ENCODE measurements at regions not wholly inside any gene's neighbourhood (a gene's known extent, or its start where the extent isn't known, plus 50 kb on each side); places are given as distances from the start of the nearest gene placed in this dataset.

DNA sequence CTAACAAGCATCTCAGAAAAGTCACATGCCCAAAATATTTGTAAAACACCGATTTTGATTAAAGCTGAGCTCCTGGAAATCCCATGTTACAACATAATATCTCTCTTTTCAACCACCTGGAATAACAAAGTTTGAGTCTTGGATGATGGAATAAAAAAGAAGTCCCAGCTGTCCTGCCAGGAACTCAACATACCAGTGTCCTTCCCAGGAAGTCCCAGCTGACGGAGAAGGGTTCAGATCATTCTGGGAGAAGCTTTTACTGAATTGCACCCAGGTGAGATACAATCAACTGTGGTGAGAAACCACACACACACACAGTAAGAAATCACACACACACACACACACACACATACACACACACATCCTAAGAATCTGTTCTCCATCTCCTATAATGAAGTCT is 413.1 kb upstream of the PKDCC start:
- TF ChIP-seq POLR2A (IDR thresholded peaks at IDR 0.05; ENCODE audit: low read depth, low read length) (no peak), PAX5 (IDR thresholded peaks at IDR 0.05; ENCODE audit: insufficient read depth, low read length, severe bottlenecking) (no peak), POLR2AphosphoS5 (IDR thresholded peaks at IDR 0.05; ENCODE audit: low read depth, low read length) (no peak), TAF1 (IDR thresholded peaks at IDR 0.05; ENCODE audit: low read depth, low read length) (no peak), POU2F2 (IDR thresholded peaks at IDR 0.05; ENCODE audit: low read depth, low read length) (no peak), SPI1 (IDR thresholded peaks at IDR 0.05; ENCODE audit: low read depth, low read length) (no peak)
- DNase-seq (ENCODE audit: insufficient read length, low spot score), result no peak
- no peak for FAIRE-seq

DNA sequence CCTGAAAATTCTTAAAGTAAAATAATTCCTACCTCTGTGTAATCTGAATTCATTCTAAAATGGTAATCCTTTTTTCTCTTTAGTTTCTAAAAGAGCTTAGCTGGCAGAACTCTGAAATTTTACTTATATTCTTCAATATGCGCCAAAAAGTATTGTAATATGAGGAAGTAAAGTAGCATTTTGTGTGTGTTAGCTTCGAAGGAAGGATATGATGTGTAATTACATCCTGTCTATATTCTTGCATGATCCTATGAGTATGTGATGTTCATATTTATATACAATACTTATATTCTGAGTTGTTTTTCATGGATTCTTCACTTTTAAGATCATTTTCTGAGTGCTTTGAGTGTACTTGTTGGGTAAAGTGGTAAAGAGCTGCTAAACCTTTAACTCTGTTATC is 402.9 kb upstream of the PKDCC start:
- FAIRE-seq (no peak), DNase-seq (ENCODE audit: insufficient read length, low spot score) (no peak)
- no peak for TF ChIP-seq SPI1 (IDR thresholded peaks at IDR 0.05; ENCODE audit: low read depth, low read length)
- no peak for TF ChIP-seq POU2F2 (IDR thresholded peaks at IDR 0.05; ENCODE audit: low read depth, low read length)

DNA sequence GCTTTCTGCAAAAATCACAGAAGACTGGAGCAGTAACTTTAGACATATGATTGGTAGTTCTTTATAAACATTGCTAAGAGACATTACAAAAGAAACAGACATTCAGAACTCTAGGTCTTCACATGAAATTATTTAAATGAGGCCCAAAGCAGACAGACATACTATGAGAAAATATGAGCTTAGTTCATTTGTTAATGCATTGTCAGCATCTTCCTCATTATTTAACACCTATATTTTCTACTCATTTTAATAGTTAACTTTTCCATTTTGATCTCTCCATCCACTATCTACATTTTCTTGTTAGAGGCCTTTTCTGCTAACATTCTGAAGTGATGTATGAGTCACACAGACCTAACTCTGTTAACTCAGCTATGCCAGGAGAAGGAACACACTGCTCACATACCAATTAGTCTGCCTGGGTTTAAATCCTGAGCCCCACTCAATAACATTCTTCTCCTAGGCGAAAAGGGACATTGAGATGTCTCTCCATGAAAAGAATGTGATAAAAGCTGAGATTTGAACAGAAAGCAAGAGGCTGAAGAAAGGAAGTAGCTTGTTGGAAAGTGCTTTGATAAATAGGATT is 400.3 kb upstream of the PKDCC start:
- no peak for FAIRE-seq
- no peak for DNase-seq (ENCODE audit: insufficient read length, low spot score)

DNA sequence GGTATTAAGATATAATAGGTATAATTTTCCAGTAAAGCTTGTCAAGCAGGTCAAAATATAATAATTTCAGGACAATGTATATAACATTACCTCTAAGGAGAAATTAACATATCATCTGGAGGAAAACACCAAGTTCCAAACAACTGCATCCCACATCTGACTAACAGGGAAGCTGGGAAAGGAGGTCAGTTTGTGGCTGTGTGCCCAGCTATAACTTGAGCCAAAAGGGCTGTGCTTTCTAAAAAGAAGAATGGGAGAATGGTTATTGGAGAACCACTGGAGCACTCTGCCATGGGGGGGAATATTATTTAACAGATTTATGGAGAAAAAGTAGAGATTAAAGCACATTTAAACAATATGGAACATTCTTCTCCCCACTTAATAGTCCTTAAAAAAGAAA is 390.6 kb upstream of the PKDCC start:
- TF ChIP-seq PAX5 (IDR thresholded peaks at IDR 0.05; ENCODE audit: insufficient read depth, low read length, severe bottlenecking), result no peak
- no peak for TF ChIP-seq POU2F2 (IDR thresholded peaks at IDR 0.05; ENCODE audit: low read depth, low read length)
- TF ChIP-seq TAF1 (IDR thresholded peaks at IDR 0.05; ENCODE audit: low read depth, low read length), result no peak
- no peak for TF ChIP-seq POLR2AphosphoS5 (IDR thresholded peaks at IDR 0.05; ENCODE audit: low read depth, low read length)
- TF ChIP-seq POLR2A (IDR thresholded peaks at IDR 0.05; ENCODE audit: low read depth, low read length), result no peak
- no peak for TF ChIP-seq SPI1 (IDR thresholded peaks at IDR 0.05; ENCODE audit: low read depth, low read length)
- no peak for FAIRE-seq
- no peak for DNase-seq (ENCODE audit: insufficient read length, low spot score)

More for the DNA sequence above, 400.3 kb upstream of the PKDCC start:
- TF ChIP-seq PAX5 (IDR thresholded peaks at IDR 0.05; ENCODE audit: insufficient read depth, low read length, severe bottlenecking) (no peak), POLR2AphosphoS5 (IDR thresholded peaks at IDR 0.05; ENCODE audit: low read depth, low read length) (no peak), POU2F2 (IDR thresholded peaks at IDR 0.05; ENCODE audit: low read depth, low read length) (no peak), TAF1 (IDR thresholded peaks at IDR 0.05; ENCODE audit: low read depth, low read length) (no peak), POLR2A (IDR thresholded peaks at IDR 0.05; ENCODE audit: low read depth, low read length) (no peak), SPI1 (IDR thresholded peaks at IDR 0.05; ENCODE audit: low read depth, low read length) (no peak)

DNA sequence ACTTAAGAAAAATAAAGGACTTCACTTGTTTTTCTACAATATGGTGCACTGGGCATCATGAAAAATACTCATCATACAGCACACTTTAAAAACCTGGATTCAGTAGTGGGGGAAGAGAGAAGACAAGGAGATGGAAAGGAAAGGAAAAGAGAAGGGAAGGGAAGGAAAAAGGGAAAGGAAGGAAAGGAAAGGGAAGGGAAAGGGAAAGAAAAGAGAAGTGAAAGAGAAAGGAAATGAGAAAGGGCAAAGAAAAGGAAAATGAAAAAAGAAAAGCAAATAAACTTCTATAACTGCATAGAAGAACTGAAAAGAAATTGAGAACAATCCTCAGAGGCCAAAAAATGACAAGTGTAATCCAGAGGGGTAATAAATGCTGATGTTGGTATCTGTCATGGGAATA is 388.1 kb upstream of the PKDCC start:
- FAIRE-seq (no peak), DNase-seq (ENCODE audit: insufficient read length, low spot score) (no peak)
- TF ChIP-seq POU2F2 (IDR thresholded peaks at IDR 0.05; ENCODE audit: low read depth, low read length) (no peak), POLR2AphosphoS5 (IDR thresholded peaks at IDR 0.05; ENCODE audit: low read depth, low read length) (no peak)

DNA sequence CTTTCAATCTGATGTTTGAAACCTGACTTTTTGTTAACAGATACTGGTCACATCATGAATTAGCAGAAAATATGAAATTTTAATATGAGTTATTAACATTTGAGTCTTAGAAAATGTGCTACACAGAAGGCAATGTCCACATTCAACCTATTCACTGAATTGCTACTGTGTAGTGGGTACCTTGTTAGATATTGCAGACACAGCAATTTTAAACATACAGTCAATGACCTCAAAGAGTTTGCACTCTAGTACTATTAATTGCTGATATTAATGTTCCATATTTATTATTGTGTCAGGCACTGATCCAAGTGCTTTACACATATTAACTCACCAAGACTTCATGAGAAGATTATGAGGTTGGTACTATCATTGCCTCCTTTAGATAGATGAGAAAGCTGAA is 385.4 kb upstream of the PKDCC start:
- TF ChIP-seq SPI1 (IDR thresholded peaks at IDR 0.05; ENCODE audit: low read depth, low read length) (no peak), TAF1 (IDR thresholded peaks at IDR 0.05; ENCODE audit: low read depth, low read length) (no peak), PAX5 (IDR thresholded peaks at IDR 0.05; ENCODE audit: insufficient read depth, low read length, severe bottlenecking) (no peak), POLR2A (IDR thresholded peaks at IDR 0.05; ENCODE audit: low read depth, low read length) (no peak), POLR2AphosphoS5 (IDR thresholded peaks at IDR 0.05; ENCODE audit: low read depth, low read length) (no peak), POU2F2 (IDR thresholded peaks at IDR 0.05; ENCODE audit: low read depth, low read length) (no peak)
- no peak for FAIRE-seq
- DNase-seq (ENCODE audit: insufficient read length, low spot score), result no peak

DNA sequence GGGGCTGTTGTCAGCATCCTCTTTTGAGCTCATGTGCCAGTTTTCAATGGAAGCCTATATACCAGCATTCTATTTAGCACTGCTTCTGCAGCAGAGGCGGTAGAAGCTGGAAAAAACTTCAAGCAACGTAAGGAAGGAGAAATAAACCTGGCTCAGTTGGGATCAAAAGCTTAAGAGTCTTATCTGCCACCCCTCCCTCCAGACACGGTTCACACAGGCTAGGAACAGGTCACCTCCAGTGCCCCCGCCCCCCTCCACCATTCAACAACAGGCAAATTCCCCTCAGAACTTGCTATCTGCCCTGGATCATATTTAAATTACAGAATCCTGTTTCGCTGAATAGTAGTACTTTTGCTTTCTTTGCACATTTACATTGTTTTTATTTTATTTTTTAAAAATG is 384.8 kb upstream of the PKDCC start:
- no peak for DNase-seq (ENCODE audit: insufficient read length, low spot score)
- TF ChIP-seq POU2F2 (IDR thresholded peaks at IDR 0.05; ENCODE audit: low read depth, low read length), result no peak
- FAIRE-seq, result no peak

DNA sequence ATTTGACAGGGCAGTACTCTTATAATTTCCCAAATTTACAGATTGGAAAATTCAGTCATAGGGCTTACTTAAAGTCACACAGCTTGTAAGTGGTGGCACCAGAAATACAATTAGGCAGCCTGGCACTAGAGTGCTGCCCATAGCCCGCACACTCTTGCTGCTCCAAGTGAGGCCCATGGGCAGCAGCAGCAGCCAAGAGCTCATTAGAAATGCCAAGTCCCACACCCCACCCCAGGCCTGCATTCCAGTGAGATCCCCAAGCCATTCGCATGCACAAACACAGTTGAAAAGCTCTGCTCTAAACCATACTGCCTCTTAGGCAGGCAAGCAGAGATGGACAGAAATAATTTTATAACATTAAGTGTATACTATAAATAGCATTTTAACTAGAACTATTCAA is 379.3 kb upstream of the PKDCC start:
- TF ChIP-seq POLR2AphosphoS5 (IDR thresholded peaks at IDR 0.05; ENCODE audit: low read depth, low read length), result no peak
- TF ChIP-seq POU2F2 (IDR thresholded peaks at IDR 0.05; ENCODE audit: low read depth, low read length), result no peak
- TF ChIP-seq POLR2A (IDR thresholded peaks at IDR 0.05; ENCODE audit: low read depth, low read length), result no peak
- no peak for TF ChIP-seq TAF1 (IDR thresholded peaks at IDR 0.05; ENCODE audit: low read depth, low read length)
- no peak for TF ChIP-seq SPI1 (IDR thresholded peaks at IDR 0.05; ENCODE audit: low read depth, low read length)
- DNase-seq (ENCODE audit: insufficient read length, low spot score), result no peak
- FAIRE-seq, result no peak

DNA sequence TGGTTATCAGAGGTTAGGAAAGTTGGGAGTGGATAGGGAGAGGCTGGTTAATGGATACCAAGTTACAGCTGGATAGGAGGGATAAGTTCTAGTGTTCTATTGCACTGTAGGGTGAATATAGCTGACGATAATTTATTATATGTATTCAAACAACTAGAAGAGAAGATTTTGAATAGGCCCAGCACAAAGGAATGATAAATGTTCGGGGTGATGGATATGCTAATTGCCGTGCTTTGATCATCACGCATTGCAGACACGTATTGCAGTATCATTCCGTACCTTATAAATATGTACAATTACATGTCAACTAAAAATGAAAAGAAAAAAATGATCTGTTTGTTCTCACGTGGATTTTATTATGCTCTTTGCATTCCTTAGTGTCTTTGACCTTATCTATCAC is 369.2 kb upstream of the PKDCC start:
- DNase-seq (ENCODE audit: insufficient read length, low spot score) (no peak), FAIRE-seq (no peak)
- TF ChIP-seq POU2F2 (IDR thresholded peaks at IDR 0.05; ENCODE audit: low read depth, low read length) (no peak), TAF1 (IDR thresholded peaks at IDR 0.05; ENCODE audit: low read depth, low read length) (no peak), POLR2AphosphoS5 (IDR thresholded peaks at IDR 0.05; ENCODE audit: low read depth, low read length) (no peak), POLR2A (IDR thresholded peaks at IDR 0.05; ENCODE audit: low read depth, low read length) (no peak), PAX5 (IDR thresholded peaks at IDR 0.05; ENCODE audit: insufficient read depth, low read length, severe bottlenecking) (no peak), SPI1 (IDR thresholded peaks at IDR 0.05; ENCODE audit: low read depth, low read length) (no peak)

DNA sequence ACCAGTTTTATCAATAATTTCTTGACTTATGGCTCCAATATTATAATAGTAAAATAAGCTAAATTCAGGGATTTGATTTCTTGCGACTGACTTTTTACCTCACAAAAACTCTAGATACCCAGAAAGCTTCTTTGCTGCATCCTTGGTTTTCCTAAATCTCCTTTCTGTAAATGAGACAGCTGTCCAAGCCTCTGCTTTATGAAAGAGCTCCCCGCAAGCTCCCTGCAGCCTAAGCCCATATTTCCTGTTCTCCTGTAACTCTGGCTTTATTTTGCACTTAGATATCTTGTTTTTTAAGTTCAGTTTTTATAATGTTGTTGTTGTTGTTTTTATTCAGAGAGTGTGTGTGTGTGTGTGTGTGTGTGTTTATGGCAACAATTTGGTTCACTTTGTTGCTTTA is 361.7 kb upstream of the PKDCC start:
- DNase-seq (ENCODE audit: insufficient read length, low spot score) (no peak), FAIRE-seq (no peak)
- TF ChIP-seq SPI1 (IDR thresholded peaks at IDR 0.05; ENCODE audit: low read depth, low read length) (no peak), POLR2A (IDR thresholded peaks at IDR 0.05; ENCODE audit: low read depth, low read length) (no peak), POU2F2 (IDR thresholded peaks at IDR 0.05; ENCODE audit: low read depth, low read length) (no peak), TAF1 (IDR thresholded peaks at IDR 0.05; ENCODE audit: low read depth, low read length) (no peak), PAX5 (IDR thresholded peaks at IDR 0.05; ENCODE audit: insufficient read depth, low read length, severe bottlenecking) (no peak), POLR2AphosphoS5 (IDR thresholded peaks at IDR 0.05; ENCODE audit: low read depth, low read length) (no peak)

DNA sequence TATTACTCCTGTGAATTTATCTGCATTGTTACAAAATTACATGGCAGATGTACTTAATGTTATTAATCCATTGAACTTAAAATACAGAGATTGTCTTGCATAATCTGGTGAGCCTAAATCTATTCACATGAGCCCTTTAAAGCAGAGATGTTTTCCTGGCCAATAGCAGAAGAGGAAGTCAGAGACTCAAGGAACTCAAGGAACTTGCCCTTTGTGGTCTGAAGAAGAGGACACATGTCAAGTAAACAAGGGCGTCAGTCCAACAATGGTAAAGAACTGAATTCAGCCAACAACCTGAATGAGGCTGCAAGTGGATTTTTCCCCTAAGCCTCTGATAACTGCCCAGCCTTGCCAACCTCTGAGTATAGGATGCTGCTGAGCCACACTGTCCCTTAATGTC is 356.3 kb upstream of the PKDCC start:
- DNase-seq (ENCODE audit: insufficient read length, low spot score), result no peak
- TF ChIP-seq TAF1 (IDR thresholded peaks at IDR 0.05; ENCODE audit: low read depth, low read length) (no peak), POLR2A (IDR thresholded peaks at IDR 0.05; ENCODE audit: low read depth, low read length) (no peak), POU2F2 (IDR thresholded peaks at IDR 0.05; ENCODE audit: low read depth, low read length) (no peak), POLR2AphosphoS5 (IDR thresholded peaks at IDR 0.05; ENCODE audit: low read depth, low read length) (no peak), PAX5 (IDR thresholded peaks at IDR 0.05; ENCODE audit: insufficient read depth, low read length, severe bottlenecking) (no peak), SPI1 (IDR thresholded peaks at IDR 0.05; ENCODE audit: low read depth, low read length) (no peak)
- no peak for FAIRE-seq
